HG03280 (cell line): ENCODE measurements at regions not wholly inside any gene's neighbourhood (a gene's known extent, or its start where the extent isn't known, plus 50 kb on each side); places are given as distances from the start of the nearest gene placed in this dataset.

Experiments used
- ATAC-seq: cut with Tn5 transposase; IDR thresholded peaks from one replicate; pipeline ENCODE4 v1.9.1; 2021; ENCODE audit warnings: mild to moderate bottlenecking, moderate library complexity; ENCODE audit not compliant: unreplicated experiment

DNA sequence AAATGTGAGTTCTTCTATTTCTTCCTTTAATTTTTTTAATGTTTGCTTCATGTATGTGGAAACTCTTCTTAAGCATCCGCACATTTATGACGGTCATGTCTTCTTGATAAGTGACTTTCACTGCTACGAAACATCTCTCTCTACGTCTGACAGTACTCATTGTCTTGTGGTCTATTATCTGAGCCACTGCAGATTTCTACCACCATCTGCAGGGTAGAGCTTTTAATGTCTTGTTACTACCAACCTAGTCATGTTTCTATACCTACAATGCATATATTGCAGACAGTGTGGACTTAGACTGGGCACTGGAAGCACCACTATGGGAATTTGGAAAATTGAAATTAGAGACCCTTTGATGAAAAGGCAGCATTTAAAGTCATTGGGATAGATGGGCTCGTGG lies 75.4 kb upstream of the ARHGEF7 start:
- ATAC-seq = no peak

DNA sequence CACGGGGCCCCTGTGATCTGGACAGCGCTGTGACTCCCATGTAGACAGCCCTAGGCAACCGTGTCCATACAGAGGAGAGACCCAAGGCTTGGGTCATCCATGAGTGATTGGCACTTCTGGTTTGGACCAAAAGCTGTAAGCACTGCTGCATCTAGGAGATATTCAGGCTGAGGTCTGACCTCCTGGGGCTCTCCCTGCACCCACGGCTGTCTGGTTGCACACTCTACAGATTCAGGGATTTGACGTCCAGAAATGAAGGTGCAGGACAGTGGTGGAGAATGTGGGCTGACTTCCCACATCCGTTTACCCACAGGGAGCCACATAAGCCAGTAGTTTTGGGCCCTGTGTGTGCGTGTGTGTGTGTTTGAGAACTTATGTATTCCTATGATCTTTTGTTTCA lies 76.2 kb upstream of the ARHGEF7 start:
- no peak for ATAC-seq

DNA sequence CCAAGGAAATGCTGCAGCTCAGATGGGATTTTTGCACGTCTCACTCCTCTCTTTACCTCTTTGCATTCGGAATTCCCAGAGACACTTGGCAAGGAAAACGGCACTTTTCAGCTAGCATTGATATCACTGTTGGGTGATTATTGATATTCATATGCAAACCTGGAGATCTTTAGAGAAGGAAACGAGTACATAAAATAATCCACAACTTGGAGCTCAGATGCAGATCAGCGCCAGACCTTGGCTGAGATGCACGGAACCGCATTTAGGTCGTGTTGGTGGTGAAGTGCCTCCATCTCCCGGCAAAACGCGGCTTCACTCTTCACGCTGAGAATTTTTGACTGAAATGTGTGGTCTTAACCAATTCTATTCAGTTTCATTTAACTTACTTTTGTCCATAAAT lies 77.2 kb upstream of the ARHGEF7 start:
- no peak for ATAC-seq

DNA sequence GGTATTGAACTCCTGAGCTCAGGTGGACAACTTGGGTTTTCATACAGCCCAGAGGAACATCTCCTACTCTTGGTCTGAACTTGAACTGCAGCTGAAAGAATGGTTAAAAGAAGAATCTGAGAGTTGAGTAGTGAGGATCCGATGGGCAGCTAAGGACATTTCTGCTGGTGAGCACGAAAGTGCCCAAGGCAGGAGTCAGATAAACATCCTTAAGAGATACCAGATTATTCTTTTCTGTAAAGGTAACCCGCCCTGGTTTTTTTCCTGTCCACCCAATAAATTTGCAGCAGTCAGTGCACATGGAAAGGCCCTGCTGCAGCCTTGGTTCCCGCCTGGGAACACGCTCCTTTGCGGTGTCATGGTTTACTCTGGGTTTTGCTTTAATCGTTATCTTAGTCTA lies 78.4 kb upstream of the ARHGEF7 start:
- no peak for ATAC-seq

DNA sequence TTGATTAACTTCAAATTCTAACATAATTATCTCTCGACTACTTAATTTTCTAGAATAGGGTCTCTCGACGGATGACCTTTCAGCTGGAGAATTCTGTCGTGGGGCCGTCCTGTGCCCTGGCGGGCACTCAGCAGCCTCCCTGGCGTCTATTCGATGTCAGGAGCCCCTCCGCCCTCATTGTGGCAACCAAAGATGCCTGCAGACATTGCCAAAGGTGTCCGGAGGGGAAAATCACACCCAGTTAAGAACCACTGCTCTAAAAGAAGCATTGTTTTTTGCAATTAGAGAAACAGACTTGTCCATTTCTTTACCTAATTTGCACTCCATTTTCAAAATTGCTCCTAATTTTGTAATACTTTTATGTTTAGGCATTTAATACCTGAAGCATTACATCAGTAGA lies 79.2 kb upstream of the ARHGEF7 start:
- ATAC-seq = no peak

DNA sequence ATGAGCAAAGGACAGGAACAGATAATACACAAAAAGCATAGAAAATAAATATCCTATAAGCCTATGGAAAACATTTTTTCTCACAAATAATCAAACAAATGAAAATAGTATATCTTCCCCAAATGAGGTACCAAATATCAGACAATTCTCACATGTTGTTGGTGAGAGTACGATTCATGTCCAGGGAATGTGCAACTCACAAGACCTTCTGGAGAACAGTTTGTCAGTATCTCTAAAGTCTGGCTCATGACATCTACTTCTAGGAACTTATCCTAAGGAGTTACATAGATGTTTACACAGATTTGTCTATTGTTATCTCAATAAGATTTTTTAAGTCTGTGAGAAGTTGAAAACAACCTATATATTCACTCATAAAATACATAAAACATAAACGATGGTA lies 80.3 kb upstream of the ARHGEF7 start:
- ATAC-seq = no peak

DNA sequence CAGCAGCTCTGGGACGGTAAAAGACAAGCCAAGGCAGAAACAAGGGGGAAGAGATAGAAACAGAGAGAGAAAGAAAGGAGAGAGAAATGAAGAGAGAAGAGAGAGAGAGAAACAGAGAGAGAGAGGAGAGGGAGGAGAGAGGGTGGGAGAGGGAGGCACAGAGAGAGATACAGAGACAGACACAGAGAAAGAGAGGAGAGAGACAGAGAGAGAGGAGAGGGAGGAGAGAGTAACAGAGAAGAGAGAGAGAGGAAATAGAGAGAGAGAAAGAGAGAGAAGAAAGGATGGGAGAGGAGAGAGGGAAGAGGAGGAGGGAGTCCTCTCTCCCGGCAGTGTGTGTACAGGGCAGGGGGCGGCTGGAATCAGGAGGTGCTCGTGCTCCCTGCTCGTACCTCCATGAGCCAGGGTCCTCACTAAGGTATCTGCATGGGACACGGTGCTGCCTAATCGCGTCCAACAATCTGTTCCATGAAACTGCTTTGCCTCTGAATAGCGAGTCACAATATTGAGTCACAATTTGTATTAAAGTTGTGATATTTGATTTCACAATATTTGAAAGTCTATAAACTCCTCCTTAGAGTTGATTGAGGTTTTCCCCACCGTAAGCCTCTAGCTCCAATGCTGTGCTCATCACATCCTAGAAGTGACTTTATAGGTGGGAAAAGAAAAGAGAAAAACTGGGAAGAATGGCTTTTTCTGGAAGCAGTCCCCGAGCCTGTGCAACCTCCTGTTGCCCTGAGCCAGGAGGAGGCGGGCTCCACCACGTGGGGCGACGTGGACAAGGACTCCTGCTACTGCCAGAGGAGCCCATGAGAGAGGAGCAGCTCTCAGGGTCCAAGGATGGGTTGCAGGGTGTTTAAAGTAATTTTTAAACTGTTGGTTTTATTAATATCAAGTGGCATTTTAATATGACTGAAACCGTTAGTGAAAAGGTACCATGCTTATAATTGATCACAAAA lies 81.7 kb upstream of the ARHGEF7 start:
- no peak for ATAC-seq

DNA sequence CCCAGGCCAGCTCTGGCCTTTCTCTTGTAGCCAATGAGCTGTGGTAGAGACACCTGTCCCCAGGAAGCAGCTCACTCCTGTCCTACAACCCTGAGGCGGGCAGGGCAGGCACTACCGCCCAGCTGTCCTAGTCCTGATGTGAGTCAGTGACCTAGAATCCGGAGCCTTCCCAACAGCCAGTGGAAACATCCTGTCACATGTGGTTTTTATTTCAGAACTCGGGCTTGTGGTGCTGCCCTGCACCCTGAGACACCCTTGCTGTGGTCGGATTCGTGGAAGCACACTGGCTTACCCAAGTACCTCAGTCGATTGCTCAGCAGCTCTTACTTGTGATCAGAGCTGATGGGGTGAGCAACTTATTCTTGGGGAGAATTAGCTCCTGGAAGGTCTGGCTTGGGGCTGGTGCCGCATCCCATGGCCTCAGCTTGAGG lies 83.6 kb upstream of the ARHGEF7 start:
- no peak for ATAC-seq

DNA sequence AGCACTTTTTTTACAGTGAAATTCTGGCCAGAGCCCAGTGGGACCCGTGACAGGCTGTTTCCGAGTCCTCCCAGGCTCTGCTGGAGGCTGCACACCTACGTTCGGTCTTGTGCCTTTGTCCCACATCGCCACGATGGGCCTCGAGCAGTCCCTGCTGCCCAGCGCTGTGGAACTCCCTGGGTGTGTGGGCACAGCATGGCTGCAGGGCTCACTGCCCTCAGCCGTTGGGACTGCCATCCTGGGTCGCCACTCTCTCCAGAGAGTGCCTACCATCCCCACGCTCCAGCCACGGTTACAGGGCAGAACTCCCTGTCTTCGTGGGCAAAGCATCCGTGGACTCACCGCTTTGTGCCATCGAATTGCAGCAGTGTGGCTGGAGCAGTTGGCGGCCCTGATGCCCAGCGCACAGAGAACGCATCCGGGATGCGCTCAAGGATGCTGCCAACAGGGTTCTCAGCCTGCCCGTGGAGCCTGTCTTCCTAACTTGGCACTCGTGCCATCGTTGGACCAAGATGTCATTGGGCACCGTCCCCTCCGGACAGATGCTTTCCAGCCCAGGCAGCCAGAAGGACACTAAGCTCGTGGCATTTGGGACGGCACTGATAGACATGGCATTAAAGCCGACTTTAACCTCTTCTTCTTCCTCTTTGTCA lies 85.0 kb upstream of the ARHGEF7 start:
- no peak for ATAC-seq

DNA sequence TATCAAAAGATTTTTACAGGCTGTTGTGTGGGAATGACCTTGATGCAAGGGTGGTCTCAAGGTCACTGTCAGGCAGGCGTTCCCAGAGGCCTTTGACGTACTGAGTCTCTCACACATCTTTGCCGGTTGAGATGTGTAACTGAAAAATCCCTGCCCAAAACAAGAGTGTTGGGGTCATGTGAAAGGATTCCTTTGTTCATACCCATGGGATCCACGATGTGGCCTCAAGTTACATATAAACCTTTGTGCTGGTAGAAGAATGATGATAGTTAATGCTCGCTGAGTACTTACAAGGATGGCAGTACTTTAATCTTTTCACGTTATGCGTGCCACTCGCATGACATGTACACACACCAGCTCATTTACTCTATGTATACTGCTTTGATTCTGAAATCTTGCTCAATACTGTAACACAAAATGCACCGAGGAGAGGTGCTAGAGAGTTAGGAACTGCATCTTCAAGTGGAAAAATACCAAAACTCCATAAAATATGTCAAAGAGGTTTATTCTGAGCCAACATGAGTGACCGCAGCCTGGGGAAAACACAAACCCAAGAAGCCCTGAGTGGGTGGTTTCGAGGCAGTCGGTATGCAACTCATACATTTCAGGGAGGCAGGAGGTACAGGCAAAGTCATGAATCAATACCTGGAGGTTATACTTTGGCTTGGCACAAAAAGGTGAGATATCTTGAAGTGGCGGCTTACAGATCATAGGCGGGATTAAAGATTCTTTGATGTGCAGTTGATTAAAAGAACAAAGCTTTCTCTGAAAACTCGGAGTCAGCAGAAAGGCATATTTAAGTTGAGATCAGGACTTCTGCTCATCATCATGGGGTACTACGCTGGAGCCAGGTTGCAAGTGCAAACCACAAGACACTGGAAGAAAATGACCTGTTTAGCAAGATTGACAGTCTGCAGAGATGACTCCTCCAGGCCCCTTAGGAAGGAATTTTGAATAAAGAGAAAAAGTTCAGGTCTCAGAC lies 87.4 kb upstream of the ARHGEF7 start:
- ATAC-seq = no peak

DNA sequence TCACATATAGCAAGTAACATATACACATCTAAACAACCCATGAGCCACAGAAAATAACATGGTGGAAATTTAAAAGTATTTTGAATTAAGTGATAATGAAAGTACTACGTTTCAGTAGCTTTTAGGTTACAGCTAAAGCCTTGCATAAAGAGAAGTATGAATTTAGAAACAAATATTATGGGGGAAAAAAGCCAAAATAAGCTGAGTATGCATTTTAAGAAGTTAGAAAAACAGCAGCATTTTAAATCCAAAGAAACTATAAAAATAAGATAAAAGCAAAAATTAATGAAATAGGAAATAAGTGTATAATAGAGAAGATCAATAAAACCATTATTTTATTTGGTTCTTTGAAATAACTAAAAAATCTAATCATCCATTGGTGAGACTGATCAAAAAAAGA lies 89.8 kb upstream of the ARHGEF7 start:
- no peak for ATAC-seq

DNA sequence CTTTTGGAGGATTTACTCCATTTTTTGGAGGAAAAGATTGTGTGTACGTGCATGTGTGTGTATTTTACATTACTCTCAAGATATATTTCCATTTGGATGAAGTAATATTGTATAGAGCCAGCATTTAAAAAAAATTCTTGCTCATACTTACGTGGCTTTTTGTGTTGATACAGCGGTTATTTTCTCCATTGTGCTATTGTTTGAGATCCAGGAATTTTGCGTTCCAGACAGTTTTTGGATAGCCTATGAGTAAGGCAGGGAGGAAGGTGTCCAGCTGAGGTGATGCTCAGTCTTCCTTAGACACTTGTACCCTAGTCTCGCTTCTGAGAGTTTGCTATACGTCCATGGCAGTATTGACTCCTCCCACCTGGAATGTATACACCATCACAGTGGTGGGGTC lies 92.2 kb upstream of the ARHGEF7 start:
- no peak for ATAC-seq

DNA sequence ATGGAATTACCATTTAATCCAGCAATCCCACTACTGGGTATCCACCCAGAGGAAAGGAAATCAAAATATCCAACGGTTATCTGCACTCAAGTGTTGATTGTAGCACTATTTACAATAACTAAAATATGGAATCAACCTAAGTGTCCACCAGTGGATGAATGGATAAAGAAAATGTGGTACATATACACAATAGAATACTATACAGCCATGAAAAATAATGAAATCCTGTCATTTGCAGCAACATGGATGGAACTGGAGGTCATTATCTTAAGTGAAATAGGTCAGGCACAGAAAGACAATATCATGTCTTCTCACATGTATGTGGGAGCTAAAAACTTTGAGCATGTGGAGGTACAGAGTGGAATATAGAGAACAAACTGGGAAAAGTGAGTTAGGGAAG lies 92.9 kb upstream of the ARHGEF7 start:
- ATAC-seq = no peak

DNA sequence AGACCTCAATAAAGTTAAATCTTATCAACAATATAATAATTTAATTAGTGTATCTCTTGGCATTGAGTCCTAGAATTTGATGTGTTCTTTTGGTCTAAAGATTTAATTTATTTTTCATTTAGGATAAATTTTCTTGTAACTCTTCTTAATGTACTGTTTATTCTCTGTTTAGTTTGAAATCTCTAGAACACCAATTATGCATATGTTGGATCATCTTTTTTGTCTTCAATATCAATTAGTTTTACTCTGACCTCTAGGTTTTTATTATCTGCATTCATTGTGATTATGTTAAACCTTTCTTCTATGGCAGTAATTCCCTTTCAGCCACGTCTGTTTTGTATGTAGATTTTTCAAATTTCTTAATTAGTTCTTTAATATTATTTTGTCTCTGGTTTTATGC lies 93.8 kb upstream of the ARHGEF7 start:
- no peak for ATAC-seq

DNA sequence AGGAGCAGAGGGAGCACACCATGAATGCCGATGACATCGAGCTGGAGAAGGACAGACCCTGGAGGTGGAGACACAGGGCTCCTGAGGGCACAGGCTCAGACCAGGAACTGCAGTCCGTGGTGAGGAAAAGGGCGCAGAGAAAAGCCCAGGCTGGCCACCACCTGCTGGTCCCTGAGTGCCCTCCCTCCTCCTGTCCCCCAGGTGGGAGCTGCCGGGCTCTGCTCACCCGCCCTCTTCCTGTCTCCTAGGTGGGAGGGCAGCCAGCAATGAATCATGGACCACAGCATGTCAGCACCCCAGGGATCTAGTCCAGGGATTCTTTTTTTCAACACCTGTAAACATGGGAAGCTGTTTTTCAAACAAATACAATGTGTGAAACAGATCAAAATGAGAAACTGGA lies 94.6 kb upstream of the ARHGEF7 start:
- ATAC-seq = no peak

DNA sequence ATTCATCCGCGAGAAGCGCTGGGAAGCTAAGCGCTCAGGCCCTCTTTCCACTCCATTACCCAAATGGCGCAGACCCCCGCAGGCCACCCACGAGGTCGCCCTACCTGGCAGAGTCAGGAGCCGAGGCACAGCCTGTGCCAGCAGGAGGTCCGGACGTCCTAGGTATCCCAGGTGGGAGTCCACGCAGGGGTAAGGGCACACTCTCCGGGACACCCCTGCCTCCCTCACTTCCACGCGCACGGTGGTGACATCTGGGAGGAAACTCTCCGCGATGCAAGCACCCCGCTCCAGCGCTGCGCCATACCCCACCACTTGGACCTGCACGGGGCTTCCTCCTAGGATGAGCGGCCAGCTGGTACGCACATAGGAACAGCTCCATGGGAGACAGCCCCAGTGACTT lies 95.1 kb upstream of the ARHGEF7 start:
- no peak for ATAC-seq

DNA sequence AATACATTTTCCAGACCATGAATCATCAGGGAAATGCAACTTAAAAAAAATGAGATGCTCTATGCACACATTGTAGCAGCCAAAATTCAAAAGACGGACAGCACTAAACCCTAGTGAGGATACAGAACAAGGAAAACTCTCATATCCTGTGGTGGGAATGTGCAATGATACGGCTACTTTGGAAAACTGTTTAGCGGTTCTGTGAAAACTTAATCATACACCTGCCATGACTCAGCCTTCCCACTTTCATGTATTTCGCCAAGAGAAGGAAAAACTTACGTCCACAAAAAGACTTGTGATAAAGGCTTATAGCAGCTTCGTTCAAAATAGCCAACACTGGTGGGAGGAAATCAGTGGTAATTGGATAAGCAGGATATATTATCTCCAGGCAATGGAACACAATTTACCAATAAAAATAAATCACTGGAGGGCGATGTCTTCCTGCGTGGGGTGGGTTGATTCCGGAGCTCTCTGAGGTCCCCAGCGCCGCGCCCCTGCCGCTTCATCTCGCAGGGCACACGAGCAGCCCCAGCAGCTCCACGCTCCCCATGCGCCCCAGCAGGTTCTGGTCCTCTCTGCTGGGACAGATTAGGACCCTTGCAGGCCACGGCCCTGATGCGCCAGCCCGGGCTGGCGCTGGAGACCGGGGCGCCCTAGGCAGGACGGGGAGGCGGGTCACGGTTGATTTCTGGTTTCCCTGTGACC lies 97.2 kb upstream of the ARHGEF7 start:
- ATAC-seq = no peak

DNA sequence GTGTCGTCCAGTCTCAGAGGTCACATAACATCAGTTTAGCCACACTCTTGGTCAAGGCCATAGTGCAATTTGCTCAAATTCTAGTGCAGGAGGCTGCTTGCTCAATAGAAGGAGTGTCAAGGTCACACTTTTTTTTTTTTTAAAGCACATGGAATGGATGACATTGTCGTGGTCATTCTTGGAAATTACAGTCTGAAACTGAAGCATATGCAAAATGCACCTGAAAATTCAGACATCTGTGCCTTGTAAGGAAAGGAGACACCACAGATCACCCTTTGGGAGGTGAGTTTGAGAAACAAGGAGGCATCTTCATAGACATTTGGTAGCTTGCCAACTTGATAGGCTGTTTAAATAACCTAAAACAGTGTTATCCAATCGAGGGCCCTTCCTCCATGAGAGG lies 98.3 kb upstream of the ANKRD10 start:
- ATAC-seq = no peak

DNA sequence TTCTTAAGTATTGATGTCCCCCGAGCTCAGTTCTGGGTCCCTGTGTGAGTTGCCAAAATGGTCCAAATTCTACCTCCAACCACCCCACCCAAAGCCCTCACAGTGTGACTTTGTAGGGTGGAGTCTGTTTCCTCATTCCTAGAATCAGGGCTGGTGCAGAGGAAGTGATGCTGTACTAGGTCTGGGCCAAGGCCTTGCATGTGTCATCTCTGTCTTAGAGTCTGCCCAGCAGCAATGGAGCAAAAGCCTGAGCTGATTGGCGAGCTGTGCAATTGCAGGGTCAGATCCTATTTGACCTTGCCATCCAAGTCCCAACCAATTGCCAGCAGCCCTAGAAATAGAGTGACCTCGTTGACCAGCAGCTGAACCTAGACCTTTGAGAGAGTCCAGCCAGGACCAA lies 97.0 kb upstream of the ANKRD10 start:
- no peak for ATAC-seq

DNA sequence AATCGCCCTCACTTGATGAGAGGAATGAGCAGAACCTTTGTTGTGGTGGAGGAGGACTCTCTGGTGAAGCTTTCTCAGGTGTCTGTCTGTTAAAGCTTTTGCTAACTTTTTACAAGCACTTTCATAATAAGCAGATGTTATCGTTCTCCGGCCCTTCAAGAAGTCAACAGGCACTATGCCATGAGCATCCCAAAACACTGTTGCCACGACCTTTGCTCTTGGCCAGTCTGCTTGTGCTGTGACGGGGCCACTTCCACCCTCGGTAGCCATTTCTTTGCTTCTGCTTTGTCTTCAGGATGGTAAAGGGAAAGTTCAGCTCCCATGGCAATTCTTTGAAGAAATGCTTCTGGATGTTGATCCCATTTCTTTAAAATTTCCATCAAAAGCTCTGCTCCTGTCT lies 93.5 kb upstream of the ANKRD10 start:
- no peak for ATAC-seq

DNA sequence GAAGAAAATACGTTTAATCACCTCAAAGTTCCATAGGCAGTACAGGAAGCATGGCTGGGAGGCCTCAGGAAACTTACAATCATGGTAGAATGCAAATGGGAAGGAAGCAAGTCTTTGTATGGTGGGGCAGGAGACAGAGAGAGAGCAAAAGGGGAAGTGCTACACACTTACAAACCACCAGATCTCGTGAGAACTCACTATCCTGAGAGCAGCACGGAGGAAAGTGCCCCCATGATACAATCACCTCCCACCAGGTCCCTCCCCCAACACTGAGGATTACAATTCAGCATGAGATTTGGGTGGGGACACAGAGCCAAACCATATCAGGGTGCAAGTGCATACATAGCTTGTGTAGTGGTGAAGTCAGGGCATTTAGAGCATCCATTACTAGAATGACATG lies 92.3 kb upstream of the ANKRD10 start:
- no peak for ATAC-seq
